ENCODE measurements at regions not wholly inside any gene's neighbourhood (a gene's known extent, or its start where the extent isn't known, plus 50 kb on each side); places are given as distances from the start of the nearest gene placed in this dataset.
A peak's percentile ranks its signal among the peaks of the same experiment; 100 is the strongest.

GRCh38 chr1:82644186-82644915, 843.6 kb downstream of the ADGRL2 start:
- no peak for DNase-seq (ENCODE audit: low read depth)

DNA sequence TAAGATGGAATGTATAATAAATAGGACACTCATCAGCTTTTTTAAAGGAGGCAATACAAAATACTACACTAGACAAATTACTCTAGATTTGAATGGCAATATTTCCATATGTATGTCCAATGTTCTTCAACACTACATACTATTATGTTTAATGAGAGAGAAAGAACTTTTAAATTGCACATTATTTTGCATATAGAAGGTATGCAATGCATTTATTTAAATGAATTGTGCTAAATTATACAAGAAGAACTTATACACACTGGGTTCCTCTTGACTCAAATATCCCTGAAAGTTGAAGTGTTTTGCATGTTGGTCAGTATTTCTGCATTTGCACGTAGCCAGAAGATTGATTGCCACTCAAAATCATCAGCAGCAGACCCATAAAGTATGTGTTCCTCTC, 839.6 kb downstream of the ADGRL2 start:
- DNase-seq (ENCODE audit: low read depth) = no peak

GRCh38 chr1:82634266-82634665, 833.5 kb downstream of the ADGRL2 start:
- no peak for DNase-seq (ENCODE audit: low read depth)

GRCh38 chr1:82632155-82632554, 831.4 kb downstream of the ADGRL2 start:
- no peak for DNase-seq (ENCODE audit: low read depth)

- no peak for DNase-seq (ENCODE audit: low read depth)
These were observed 828.2 kb downstream of the ADGRL2 start for GRCh38 chr1:82628887-82629286.

GRCh38 chr1:82625537-82625936, 824.8 kb downstream of the ADGRL2 start:
- DNase-seq (ENCODE audit: low read depth) = no peak

DNA sequence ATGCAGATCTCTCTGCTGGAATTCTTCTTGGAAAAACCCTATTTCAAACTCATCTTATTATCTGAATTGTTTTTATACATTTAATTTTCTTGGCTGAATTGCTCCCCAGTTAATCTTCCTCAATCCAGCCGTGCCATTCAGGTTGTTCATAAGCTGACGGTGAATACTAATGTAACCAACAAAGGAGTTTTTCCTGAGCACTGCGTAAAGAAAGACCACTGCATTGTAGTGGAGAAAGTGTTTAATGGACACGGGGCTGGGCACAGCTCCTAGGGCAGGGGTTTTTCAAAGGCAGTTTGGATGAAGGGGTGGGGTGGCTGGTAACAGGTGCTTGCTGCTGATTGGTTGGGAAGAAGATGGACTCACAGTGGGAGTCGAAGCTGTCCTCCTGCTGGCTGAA, 820.3 kb downstream of the ADGRL2 start:
- no peak for DNase-seq (ENCODE audit: low read depth)

DNA sequence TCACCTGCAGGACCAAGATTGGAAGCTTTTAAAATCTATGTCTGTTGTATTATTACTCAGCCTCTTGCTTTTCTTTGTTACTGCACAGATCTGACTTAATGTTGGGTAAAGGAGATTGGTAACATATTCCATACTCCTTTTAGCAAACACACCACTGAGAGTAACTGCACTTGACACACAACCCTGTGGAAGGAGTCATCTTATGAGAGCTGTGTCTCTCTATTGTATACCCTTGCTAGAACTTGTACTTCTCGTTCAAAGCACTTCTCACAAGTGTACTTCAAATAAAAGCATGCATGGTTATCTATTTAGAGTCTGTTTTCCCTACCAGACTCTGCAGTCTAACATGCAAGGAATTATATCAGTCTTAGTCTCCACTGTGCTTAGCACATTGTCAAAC, 813.4 kb downstream of the ADGRL2 start:
- no peak for DNase-seq (ENCODE audit: low read depth)

DNA sequence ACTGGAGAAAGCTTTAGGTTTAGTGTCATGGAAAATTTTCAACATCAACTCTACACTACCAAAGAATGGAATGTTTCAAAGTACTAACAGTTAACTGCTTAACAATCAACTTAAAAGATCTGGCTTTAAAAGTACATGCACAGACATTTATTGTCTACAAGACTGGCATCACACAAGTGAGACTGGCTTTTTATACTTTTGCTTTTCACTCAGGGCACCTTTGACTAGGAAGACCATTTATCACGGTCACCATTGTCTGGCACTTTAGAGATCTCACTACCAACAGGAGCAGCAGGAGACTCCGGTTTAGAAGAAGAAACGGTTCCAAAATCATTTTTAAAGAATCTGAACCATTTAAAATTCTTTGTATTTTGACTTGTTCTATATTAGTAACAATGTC, 812.3 kb downstream of the ADGRL2 start:
- DNase-seq (ENCODE audit: low read depth) = no peak

GRCh38 chr1:82606546-82606945, 805.8 kb downstream of the ADGRL2 start:
- no peak for DNase-seq (ENCODE audit: low read depth)

- DNase-seq (ENCODE audit: low read depth) = no peak
These were observed 803.8 kb downstream of the ADGRL2 start for GRCh38 chr1:82604524-82604923.

DNA sequence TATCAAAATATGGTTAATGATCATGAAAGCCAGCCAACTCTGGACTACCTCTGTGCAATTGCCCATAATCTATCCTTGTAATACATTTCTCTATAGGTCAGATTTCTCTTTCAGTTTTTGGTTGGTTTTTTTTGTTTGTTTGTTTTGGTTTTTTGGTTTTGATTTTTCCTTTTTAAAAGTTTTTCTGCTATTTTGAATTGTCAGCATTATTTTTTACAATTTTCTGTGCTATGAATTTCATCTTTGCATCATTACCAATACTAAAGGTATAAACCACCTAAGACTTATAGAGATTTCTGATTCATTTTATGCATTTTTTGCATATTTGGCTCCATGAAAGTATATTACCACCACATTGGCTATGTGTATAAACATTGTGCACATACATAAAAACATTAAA, 799.6 kb downstream of the ADGRL2 start:
- no peak for DNase-seq (ENCODE audit: low read depth)

DNA sequence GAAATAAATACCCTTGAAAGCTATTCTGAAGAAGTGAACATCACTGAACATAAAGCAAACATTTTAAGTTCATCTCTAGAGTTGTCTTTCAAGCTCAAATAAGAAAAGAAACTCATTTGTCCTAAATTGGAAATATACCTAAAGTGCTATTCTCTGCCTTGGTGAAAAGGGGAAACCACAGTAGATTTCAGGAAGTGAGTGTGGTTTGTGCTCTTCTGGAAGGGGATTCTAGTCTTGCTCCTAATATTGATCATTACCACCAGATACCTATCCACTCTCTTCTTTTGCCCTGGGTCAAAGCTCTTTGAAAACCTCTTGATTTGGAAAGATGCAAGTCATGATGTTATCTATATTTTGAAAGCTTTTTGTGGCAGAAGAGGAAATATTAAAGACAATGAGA, 798.1 kb downstream of the ADGRL2 start:
- DNase-seq (ENCODE audit: low read depth) = no peak

GRCh38 chr1:82598337-82598736, 797.6 kb downstream of the ADGRL2 start:
- DNase-seq (ENCODE audit: low read depth) = no peak

GRCh38 chr1:82597649-82598048, 796.9 kb downstream of the ADGRL2 start:
- DNase-seq (ENCODE audit: low read depth) = no peak

- DNase-seq (ENCODE audit: low read depth) = no peak
These were observed 796.4 kb downstream of the ADGRL2 start for GRCh38 chr1:82597141-82597540.

- DNase-seq (ENCODE audit: low read depth) = no peak
These were observed 792.8 kb downstream of the ADGRL2 start for GRCh38 chr1:82593561-82593960.

- no peak for DNase-seq (ENCODE audit: low read depth)
These were observed 788.9 kb downstream of the ADGRL2 start for GRCh38 chr1:82589588-82589987.

- DNase-seq (ENCODE audit: low read depth) = no peak
These were observed 786.6 kb downstream of the ADGRL2 start for GRCh38 chr1:82587371-82587770.

- DNase-seq (ENCODE audit: low read depth) = no peak
These were observed 785.7 kb downstream of the ADGRL2 start for GRCh38 chr1:82586473-82586872.

DNA sequence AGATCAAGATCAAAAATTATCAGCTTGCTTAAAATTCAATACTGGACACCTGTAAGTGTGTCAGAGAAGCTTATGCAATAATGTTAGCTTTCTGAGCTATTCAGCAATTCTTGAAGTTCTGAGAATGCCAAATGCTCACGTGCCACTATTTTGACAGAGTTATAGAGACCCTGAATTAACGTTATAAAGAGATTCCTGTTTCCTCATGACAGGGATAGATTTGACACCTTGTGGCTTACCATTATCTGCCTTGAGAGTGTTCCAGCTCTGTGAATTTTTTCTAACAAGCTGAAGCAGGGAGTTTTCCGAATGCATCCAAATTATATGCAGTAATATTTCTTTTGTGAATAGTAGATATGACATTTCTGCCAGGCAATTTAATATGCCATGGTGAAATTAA, 781.6 kb downstream of the ADGRL2 start:
- DNase-seq (ENCODE audit: low read depth) = no peak

DNA sequence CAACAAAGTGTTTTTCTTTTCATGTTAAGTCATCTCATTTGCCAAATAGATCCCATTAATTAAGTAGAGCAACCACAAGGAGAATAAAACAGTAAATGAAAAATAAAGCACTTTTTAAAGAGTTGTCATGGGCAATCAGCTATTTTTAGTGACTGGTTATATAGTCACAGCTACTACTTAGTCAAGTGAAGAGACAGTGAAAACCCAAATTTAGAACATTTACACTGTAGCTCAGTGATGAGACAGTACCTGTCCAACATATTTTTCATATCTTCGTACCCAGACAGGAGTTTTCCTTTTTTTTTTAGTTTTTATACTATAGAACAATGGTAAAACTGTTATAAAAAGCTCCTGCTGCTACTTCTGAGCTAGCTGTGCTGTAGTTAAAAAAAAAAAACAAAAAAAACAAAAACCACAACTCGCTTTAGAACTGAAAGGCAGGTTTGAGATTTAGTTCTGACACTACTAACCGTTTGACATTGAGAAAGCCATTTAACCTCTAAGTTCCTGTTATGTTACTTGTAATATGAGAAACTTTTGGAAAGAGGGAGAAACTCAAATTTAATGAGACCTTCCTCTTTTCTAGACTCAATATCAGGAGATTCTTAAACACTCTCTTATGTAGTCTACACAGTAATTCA, 777.5 kb downstream of the ADGRL2 start:
- no peak for DNase-seq (ENCODE audit: low read depth)

DNA sequence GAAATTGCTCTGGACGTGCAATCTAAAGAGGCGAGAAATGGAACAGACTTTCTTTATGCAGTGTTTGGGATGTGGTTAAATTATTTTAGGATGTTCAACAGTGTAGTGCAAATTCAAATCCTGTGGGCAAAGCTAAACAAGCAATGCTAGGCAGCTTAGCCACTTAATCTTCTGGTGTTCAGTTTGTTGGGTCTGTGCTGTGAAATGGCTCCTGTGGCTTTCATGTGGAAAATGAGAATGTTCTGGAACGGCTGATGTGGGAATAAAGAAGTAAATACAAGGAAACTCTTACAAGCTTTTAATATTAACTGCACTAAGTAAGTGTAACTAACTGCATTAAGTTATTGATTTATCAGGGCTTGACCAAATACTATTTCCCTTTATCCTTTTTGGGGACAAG, 766.6 kb downstream of the ADGRL2 start:
- DNase-seq (ENCODE audit: low read depth) = no peak

GRCh38 chr1:82565546-82565945, 764.8 kb downstream of the ADGRL2 start:
- DNase-seq (ENCODE audit: low read depth) = peak; percentile 36

All from HS-27A (cell line).